PC-3 (cell line): ENCODE measurements at regions not wholly inside any gene's neighbourhood (a gene's known extent, or its start where the extent isn't known, plus 50 kb on each side); places are given as distances from the start of the nearest gene placed in this dataset.
"Not testable (repeated sequence)": the region's sequence is repeated elsewhere in the genome, so short reads cannot be mapped to it uniquely, and the experiment has no call there.

Source experiments
- ATAC-seq: fragments of 200-7000 bp; cut with Tn5 transposase; 2 replicates; pipeline ENCODE4 v1.9.1; 2020; ENCODE audit warnings: mild to moderate bottlenecking, moderate library complexity
- BruUV-seq: library from RNA; stranded (reverse); fragments of 400-500 nt; replicated peaks from 2 replicates; lab custom pipeline; 2021; lab: Mats Ljungman, UMichigan
- CTCF ChIA-PET: fragments of 300-600 bp; sonication (Branson Sonifier 250); formaldehyde crosslinking; loops from one replicate; lab custom pipeline; 2022; ENCODE audit warnings: antibody characterized with exemption; lab: Charles Lee
- POLR2A ChIA-PET: fragments of 300-600 bp; sonication (Branson Sonifier 250); formaldehyde crosslinking; loops from one replicate; lab custom pipeline; 2022; ENCODE audit warnings: antibody characterized with exemption; ENCODE audit not compliant: unreplicated experiment; lab: Charles Lee
- DNase-seq: peaks from one replicate; pipeline ENCODE4 v3.0.0-alpha.2; 2015
- H2AFZ ChIP-seq: fragments of 300-600 bp; sonication (generic); 2 replicates; pipeline ENCODE4 v1.6.0; 2016; ENCODE audit warnings: antibody characterized with exemption, low read length
- H3F3A ChIP-seq: fragments of 300-600 bp; sonication (generic); one replicate; pipeline ENCODE4 v1.6.0; 2017; ENCODE audit warnings: antibody characterized with exemption, low read length, control low read depth, mild to moderate bottlenecking; ENCODE audit not compliant: unreplicated experiment
- H3K27ac ChIP-seq: fragments of 300-600 bp; sonication (generic); 2 replicates; pipeline ENCODE4 v1.5.1; 2016; ENCODE audit warnings: mild to moderate bottlenecking, low read length
- H3K27me3 ChIP-seq: fragments of 300-600 bp; sonication (generic); 2 replicates; pipeline ENCODE4 v1.6.1; 2016; ENCODE audit warnings: low read length, mixed read lengths
- H3K36me3 ChIP-seq: fragments of 300-600 bp; sonication (generic); 2 replicates; pipeline ENCODE4 v1.6.1; 2016; ENCODE audit warnings: low read depth, mixed run types, low read length, mixed read lengths
- H3K4me1 ChIP-seq: fragments of 300-600 bp; sonication (generic); 2 replicates; pipeline ENCODE4 v1.5.1; 2016; ENCODE audit warnings: low read length; ENCODE audit not compliant: insufficient read depth
- H3K4me2 ChIP-seq: fragments of 300-600 bp; sonication (generic); 2 replicates; pipeline ENCODE4 v1.6.0; 2016; ENCODE audit warnings: low read length
- H3K4me3 ChIP-seq: fragments of 300-600 bp; sonication (generic); 2 replicates; pipeline ENCODE4 v1.5.1; 2016; ENCODE audit warnings: mild to moderate bottlenecking, low read length, mixed read lengths
- H3K79me2 ChIP-seq: fragments of 300-600 bp; sonication (generic); 2 replicates; pipeline ENCODE4 v1.6.1; 2017; ENCODE audit warnings: low read length, mixed read lengths
- H3K9ac ChIP-seq: fragments of 300-600 bp; sonication (generic); 2 replicates; pipeline ENCODE4 v1.6.0; 2016; ENCODE audit warnings: mild to moderate bottlenecking, low read length
- H3K9me2 ChIP-seq: fragments of 300-600 bp; sonication (generic); replicated peaks from 2 replicates; pipeline ENCODE4 v1.6.1; 2016; ENCODE audit warnings: mixed run types, low read length, mixed read lengths
- H3K9me3 ChIP-seq: fragments of 300-600 bp; sonication (generic); 2 replicates; pipeline ENCODE4 v1.6.1; 2016; ENCODE audit warnings: low read length, mixed read lengths
- H4K20me1 ChIP-seq: fragments of 300-600 bp; sonication (generic); 2 replicates; pipeline ENCODE4 v1.6.1; 2016; ENCODE audit warnings: low read length, mixed read lengths
- EZH2 ChIP-seq: fragments of 300-600 bp; sonication (generic); IDR thresholded peaks from one replicate; pipeline ENCODE4 v1.6.1; 2017; ENCODE audit warnings: antibody characterized with exemption, mild to moderate bottlenecking, low read length; ENCODE audit not compliant: unreplicated experiment
- EZH2phosphoT487 ChIP-seq: fragments of 300-600 bp; sonication (generic); IDR thresholded peaks from 2 replicates; pipeline ENCODE4 v1.6.1; 2018; ENCODE audit warnings: mild to moderate bottlenecking, antibody characterized with exemption, low read length, borderline replicate concordance
- intact Hi-C: fragments of 100-400 bp; cut with micrococcal nuclease; formaldehyde crosslinking; loops from 2 replicates; pipeline ENCODE4 v1.9.0; 2023
- TF ChIP-seq, protein P1 (sequence below): fragments of 300-600 bp; sonication (generic); conservative IDR thresholded peaks from 2 replicates; pipeline ENCODE4 v1.5.1; 2017; ENCODE audit warnings: antibody characterized with exemption, low read depth, mild to moderate bottlenecking, low read length

DNA sequence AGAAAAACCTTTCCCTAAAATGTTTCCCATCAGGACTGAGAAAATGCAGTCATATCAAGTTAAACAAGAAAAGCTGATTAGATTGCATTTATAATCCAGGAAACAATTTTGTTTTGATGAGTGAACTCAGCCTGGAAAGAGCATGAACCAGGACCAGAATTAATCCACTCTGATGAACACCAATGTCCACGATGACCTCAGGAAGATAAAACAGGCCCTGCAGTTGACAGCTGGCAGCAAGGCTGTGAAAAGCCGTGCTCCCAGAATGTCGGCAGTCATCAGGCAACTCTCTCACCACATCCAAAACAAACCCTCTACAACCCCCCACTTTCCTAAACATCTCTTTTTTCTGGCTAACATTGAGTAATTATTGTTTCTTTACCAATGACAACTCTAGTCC is 74.0 kb upstream of the PROKR2 start:
- no peaks in the 10 kb centered on the region for H3K4me1 ChIP-seq
- H3K79me2 ChIP-seq, result no peaks in the 10 kb centered on the region
- intact Hi-C loops, result no loop called here
- H3K4me3 ChIP-seq, result no peak overlapping the region
- BruUV-seq, result no TSS peak
- ChIA-PET CTCF (no interaction called here), POLR2A (no interaction called here)
- H3F3A ChIP-seq, result no peaks in the 10 kb centered on the region
- H3K9me3 ChIP-seq, result no peaks in the 10 kb centered on the region
- H3K36me3 ChIP-seq, result no peaks in the 10 kb centered on the region
- DNase-seq (no peak), ATAC-seq (no peak)
- H4K20me1 ChIP-seq, result no peaks in the 10 kb centered on the region
- no peak overlapping the region for H2AFZ ChIP-seq
- H3K9ac ChIP-seq, result no peak overlapping the region
- H3K4me2 ChIP-seq, result no peak overlapping the region
- H3K9me2 ChIP-seq, result no peaks in the 10 kb centered on the region
- H3K27ac ChIP-seq, result no peak overlapping the region
- peaks cover 60% of the 10 kb centered on the region for H3K27me3 ChIP-seq
- TF ChIP-seq EZH2phosphoT487, result no peak
- TF ChIP-seq, protein P1, sequence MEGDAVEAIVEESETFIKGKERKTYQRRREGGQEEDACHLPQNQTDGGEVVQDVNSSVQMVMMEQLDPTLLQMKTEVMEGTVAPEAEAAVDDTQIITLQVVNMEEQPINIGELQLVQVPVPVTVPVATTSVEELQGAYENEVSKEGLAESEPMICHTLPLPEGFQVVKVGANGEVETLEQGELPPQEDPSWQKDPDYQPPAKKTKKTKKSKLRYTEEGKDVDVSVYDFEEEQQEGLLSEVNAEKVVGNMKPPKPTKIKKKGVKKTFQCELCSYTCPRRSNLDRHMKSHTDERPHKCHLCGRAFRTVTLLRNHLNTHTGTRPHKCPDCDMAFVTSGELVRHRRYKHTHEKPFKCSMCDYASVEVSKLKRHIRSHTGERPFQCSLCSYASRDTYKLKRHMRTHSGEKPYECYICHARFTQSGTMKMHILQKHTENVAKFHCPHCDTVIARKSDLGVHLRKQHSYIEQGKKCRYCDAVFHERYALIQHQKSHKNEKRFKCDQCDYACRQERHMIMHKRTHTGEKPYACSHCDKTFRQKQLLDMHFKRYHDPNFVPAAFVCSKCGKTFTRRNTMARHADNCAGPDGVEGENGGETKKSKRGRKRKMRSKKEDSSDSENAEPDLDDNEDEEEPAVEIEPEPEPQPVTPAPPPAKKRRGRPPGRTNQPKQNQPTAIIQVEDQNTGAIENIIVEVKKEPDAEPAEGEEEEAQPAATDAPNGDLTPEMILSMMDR, result no peak

DNA sequence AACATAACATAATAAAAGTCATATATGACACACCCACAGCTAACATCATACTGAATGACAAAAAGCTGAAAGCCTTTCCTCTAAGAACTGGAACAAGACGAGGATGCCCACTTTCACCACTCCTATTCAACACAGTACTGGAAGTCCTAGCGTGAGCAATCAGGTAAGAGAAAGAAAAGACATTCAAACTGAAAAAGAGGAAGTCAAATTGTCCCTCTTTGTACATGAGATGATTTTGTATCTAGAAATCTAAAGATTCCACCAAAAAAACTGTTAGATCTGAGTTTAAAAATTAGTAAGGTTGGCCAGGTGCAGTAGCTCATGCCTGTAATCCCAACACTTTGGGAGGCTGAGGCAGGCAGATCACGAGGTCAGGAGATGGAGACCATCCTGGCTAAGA is 70.1 kb upstream of the PROKR2 start:
- H4K20me1 ChIP-seq, H3K79me2 ChIP-seq, H3K27ac ChIP-seq, H3K4me1 ChIP-seq, H3K9me3 ChIP-seq, H3F3A ChIP-seq, ATAC-seq, DNase-seq, intact Hi-C loops, H3K9me2 ChIP-seq, H2AFZ ChIP-seq, H3K9ac ChIP-seq, BruUV-seq, H3K4me3 ChIP-seq, POLR2A ChIA-PET, H3K36me3 ChIP-seq, H3K4me2 ChIP-seq, CTCF ChIA-PET: not testable (repeated sequence)
- peaks cover 42% of the 10 kb centered on the region for H3K27me3 ChIP-seq

- H3K9ac ChIP-seq, H4K20me1 ChIP-seq, DNase-seq, H3K4me3 ChIP-seq, H3K36me3 ChIP-seq, H3K9me2 ChIP-seq, H2AFZ ChIP-seq, H3K4me1 ChIP-seq, H3K79me2 ChIP-seq, H3K4me2 ChIP-seq, POLR2A ChIA-PET, H3K9me3 ChIP-seq, CTCF ChIA-PET, H3K27ac ChIP-seq, ATAC-seq, intact Hi-C loops, BruUV-seq, H3F3A ChIP-seq: not testable (repeated sequence)
- peaks cover 30% of the 10 kb centered on the region for H3K27me3 ChIP-seq
These were observed 64.8 kb upstream of the PROKR2 start for GRCh38 chr20:5381527-5381926.

DNA sequence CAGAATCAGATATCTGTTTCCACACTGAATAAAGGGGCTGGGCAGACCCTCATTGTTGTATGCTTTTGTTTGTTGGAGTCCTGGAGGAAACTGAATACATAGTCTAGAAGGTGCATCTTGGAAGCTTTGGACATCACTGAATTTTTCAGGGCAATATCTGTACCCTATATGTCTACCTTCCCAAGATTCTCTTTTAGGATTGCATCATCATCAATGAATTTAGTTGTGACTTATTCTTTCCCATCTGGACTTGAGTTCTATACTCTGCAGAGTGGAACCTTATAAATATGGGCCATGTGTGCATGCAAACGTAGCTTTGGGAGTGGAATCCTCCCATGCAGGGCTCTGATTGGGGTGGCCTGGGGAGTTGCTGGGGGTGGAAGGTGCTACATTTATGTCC is 60.7 kb upstream of the PROKR2 start:
- no peaks in the 10 kb centered on the region for H3K9me2 ChIP-seq
- POLR2A ChIA-PET, result no interaction called here
- TF ChIP-seq EZH2 (no peak), EZH2phosphoT487 (no peak)
- TF ChIP-seq, protein P1, result no peak
- H3K4me2 ChIP-seq, result no peak overlapping the region
- H3F3A ChIP-seq, result no peaks in the 10 kb centered on the region
- no peaks in the 10 kb centered on the region for H4K20me1 ChIP-seq
- no peak for DNase-seq
- H3K27ac ChIP-seq, result no peak overlapping the region
- H3K9me3 ChIP-seq, result no peaks in the 10 kb centered on the region
- no peaks in the 10 kb centered on the region for H3K79me2 ChIP-seq
- CTCF ChIA-PET, result no interaction called here
- intact Hi-C loops, result no loop called here
- ATAC-seq, result no peak
- no peaks in the 10 kb centered on the region for H3K36me3 ChIP-seq
- no peak overlapping the region for H3K9ac ChIP-seq
- no peak overlapping the region for H2AFZ ChIP-seq
- peaks cover 67% of the 10 kb centered on the region for H3K27me3 ChIP-seq
- no TSS peak for BruUV-seq
- no peak overlapping the region for H3K4me3 ChIP-seq
- H3K4me1 ChIP-seq, result no peaks in the 10 kb centered on the region
